ENCODE measurements at regions not wholly inside any gene's neighbourhood (a gene's known extent, or its start where the extent isn't known, plus 50 kb on each side); places are given as distances from the start of the nearest gene placed in this dataset.

DNA sequence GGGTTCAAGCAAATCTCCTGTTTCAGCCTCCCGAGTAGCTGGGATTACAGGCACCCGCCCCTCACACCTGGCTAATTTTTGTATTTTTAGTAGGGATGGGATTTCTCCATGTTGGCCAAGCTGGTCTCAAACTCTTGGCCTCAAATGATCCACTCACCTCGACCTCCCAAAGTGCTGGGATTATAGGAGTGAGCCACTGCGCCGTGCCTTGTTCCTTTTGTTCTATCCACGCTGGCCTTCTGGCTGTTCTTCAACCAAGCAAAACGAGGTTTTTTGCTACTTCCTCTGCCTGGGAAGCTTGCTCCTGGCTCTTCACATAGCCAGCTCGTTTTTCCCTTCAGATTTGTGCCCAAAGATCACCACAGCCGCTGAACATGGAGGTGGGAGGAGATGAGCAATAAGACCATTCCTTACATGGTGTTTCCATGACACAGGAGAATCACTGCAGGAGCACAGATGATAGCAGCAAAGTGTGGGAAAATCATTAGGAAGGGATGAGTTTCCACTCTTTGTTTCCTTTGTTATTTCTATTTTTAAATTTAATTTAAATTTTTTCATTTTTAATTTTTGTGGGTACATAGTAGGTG lies 201.0 kb upstream of the ZNF217 start:
- H3K9me3 ChIP-seq (ENCODE audit: insufficient read depth, low read depth), result no peaks in the 10 kb centered on the region
- H3F3A ChIP-seq (ENCODE audit: insufficient read depth, low read depth), result peaks cover 22% of the 10 kb centered on the region; the same call in 1 of the 2 replicates
- no peak for TF ChIP-seq CTCF (conservative IDR thresholded peaks at IDR 0.05)
- TF ChIP-seq EZH2 (IDR thresholded peaks at IDR 0.05; ENCODE audit: low read depth), result no peak
- H3K27ac ChIP-seq, result no peak overlapping the region
- no peaks in the 10 kb centered on the region for H4K20me1 ChIP-seq (ENCODE audit: insufficient read depth)
- POLR2A ChIA-PET (ENCODE audit: unreplicated experiment), result interaction anchor here (0.6 kb wide), 1 partner anchor 27 kb away, joined by 3 read pairs; no protein-coding TSS in a partner anchor
- H3K4me1 ChIP-seq (replicated peaks; ENCODE audit: insufficient read depth), result peaks cover 41% of the 10 kb centered on the region
- no peak overlapping the region for H2AFZ ChIP-seq
- H3K36me3 ChIP-seq (ENCODE audit: low read depth), result no peaks in the 10 kb centered on the region
- CTCF ChIA-PET, result interaction anchor here (0.6 kb wide), 1 partner anchor 42 kb away, joined by 3 read pairs; no protein-coding TSS in a partner anchor
- no peaks in the 10 kb centered on the region for H3K79me2 ChIP-seq (ENCODE audit: low read depth)
- no peak overlapping the region for H3K4me2 ChIP-seq
- no peak overlapping the region for H3K4me3 ChIP-seq
- intact Hi-C loops (cut with micrococcal nuclease; ENCODE audit: unreplicated experiment), result no loop called here
- no peak for DNase-seq
- H3K27me3 ChIP-seq (ENCODE audit: insufficient read depth, low read depth), result no peaks in the 10 kb centered on the region
- H3K9me2 ChIP-seq (ENCODE audit: insufficient read depth), result no peaks in the 10 kb centered on the region
- no TSS peak for BruUV-seq (replicated peaks)

GRCh38 chr20:53793783-53794383 lies 200.2 kb upstream of the ZNF217 start:
- intact Hi-C loops (cut with micrococcal nuclease; ENCODE audit: unreplicated experiment), result no loop called here
- Histone ChIP-seq H3K4me3 (no peak overlapping the region), H4K20me1 (ENCODE audit: insufficient read depth) (no peaks in the 10 kb centered on the region), H3K4me2 (peak overlapping the region; percentile 45), H3K36me3 (ENCODE audit: low read depth) (no peaks in the 10 kb centered on the region), H3K27ac (peak overlapping the region; percentile 31), H2AFZ (0 out of 2 replicates have a peak overlapping the region, but pooled peaks have one; percentile 29), H3K27me3 (ENCODE audit: insufficient read depth, low read depth) (no peaks in the 10 kb centered on the region), H3K9me2 (ENCODE audit: insufficient read depth) (no peaks in the 10 kb centered on the region), H3F3A (ENCODE audit: insufficient read depth, low read depth) (peaks cover 26% of the 10 kb centered on the region; the same call in 1 of the 2 replicates), H3K79me2 (ENCODE audit: low read depth) (no peaks in the 10 kb centered on the region), H3K9me3 (ENCODE audit: insufficient read depth, low read depth) (no peaks in the 10 kb centered on the region), H3K4me1 (replicated peaks; ENCODE audit: insufficient read depth) (peaks cover 49% of the 10 kb centered on the region)
- TF ChIP-seq EZH2 (IDR thresholded peaks at IDR 0.05; ENCODE audit: low read depth), result no peak
- TF ChIP-seq CTCF (conservative IDR thresholded peaks at IDR 0.05), result no peak
- no TSS peak for BruUV-seq (replicated peaks)
- DNase-seq, result peak in 1 of 2 experiments; percentile 76
- POLR2A ChIA-PET (ENCODE audit: unreplicated experiment), result no interaction called here
- CTCF ChIA-PET, result interaction anchor here (0.6 to 0.7 kb wide), 2 partner anchors 43 to 77 kb away, joined by 3 to 4 read pairs; no protein-coding TSS in a partner anchor

DNA sequence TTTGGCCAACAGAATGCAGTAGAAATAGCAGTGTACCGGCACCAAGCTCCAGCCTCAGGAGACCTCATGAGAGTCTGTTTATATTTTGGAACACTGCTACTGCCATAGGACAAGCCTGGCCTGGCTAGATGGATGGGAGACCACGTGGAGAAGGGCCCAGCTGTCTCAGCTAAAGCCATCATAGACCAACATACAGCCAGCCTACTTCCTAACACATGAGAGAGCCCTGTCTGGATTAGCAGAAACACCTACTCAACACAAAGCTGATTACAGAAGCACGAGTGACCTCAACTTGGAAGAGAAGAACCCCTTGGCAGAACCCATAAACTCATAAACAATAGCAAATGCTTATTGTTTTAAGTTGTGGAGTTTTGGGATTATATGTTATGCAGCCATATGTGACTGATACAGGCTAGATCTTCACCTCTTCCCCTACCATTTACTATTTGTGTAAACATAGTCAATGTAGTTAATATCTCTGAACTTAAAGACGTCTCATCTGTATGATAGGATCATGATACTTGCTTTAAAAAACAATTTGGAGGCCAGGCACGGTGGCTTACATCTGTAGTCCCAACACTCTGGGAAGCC lies 199.4 kb upstream of the ZNF217 start:
- DNase-seq, result no peak
- Histone ChIP-seq H3K4me1 (replicated peaks; ENCODE audit: insufficient read depth) (peaks cover 57% of the 10 kb centered on the region), H3F3A (ENCODE audit: insufficient read depth, low read depth) (peaks cover 34% of the 10 kb centered on the region), H3K9me2 (ENCODE audit: insufficient read depth) (no peaks in the 10 kb centered on the region), H2AFZ (no peak overlapping the region), H3K9me3 (ENCODE audit: insufficient read depth, low read depth) (no peaks in the 10 kb centered on the region), H3K4me3 (no peak overlapping the region), H3K27me3 (ENCODE audit: insufficient read depth, low read depth) (no peaks in the 10 kb centered on the region), H3K4me2 (no peak overlapping the region), H3K79me2 (ENCODE audit: low read depth) (no peaks in the 10 kb centered on the region), H3K36me3 (ENCODE audit: low read depth) (no peaks in the 10 kb centered on the region), H4K20me1 (ENCODE audit: insufficient read depth) (no peaks in the 10 kb centered on the region), H3K27ac (0 out of 2 replicates have a peak overlapping the region, but pooled peaks have one; percentile 31)
- CTCF ChIA-PET, result interaction anchor here (0.6 kb wide), 1 partner anchor 114 kb away, joined by 3 read pairs; no protein-coding TSS in a partner anchor
- BruUV-seq (replicated peaks), result no TSS peak
- TF ChIP-seq EZH2 (IDR thresholded peaks at IDR 0.05; ENCODE audit: low read depth) (no peak), CTCF (conservative IDR thresholded peaks at IDR 0.05) (no peak)
- intact Hi-C loops (cut with micrococcal nuclease; ENCODE audit: unreplicated experiment), result no loop called here
- POLR2A ChIA-PET (ENCODE audit: unreplicated experiment), result no interaction called here
